C4-2B (cell line): ENCODE measurements at regions not wholly inside any gene's neighbourhood (a gene's known extent, or its start where the extent isn't known, plus 50 kb on each side); places are given as distances from the start of the nearest gene placed in this dataset.

ENCODE experiments used
- H3K27ac ChIP-seq: fragments of 450-650 bp; 2 replicates; pipeline ENCODE4 v1.5.1; 2017
- ZFX ChIP-seq: fragments of 450-650 bp; IDR thresholded peaks from 2 replicates; pipeline ENCODE4 v1.6.1; 2017
- TF ChIP-seq, protein P1 (sequence below): fragments of 450-650 bp; conservative IDR thresholded peaks from 2 replicates; pipeline ENCODE4 v1.5.1; 2017; ENCODE audit warnings: mild to moderate bottlenecking

GRCh38 chr3:65112751-65113300 is 425.0 kb upstream of the ADAMTS9 start:
- H3K27ac ChIP-seq, result no peak overlapping the region
- TF ChIP-seq ZFX, result no peak
- TF ChIP-seq, protein P1, sequence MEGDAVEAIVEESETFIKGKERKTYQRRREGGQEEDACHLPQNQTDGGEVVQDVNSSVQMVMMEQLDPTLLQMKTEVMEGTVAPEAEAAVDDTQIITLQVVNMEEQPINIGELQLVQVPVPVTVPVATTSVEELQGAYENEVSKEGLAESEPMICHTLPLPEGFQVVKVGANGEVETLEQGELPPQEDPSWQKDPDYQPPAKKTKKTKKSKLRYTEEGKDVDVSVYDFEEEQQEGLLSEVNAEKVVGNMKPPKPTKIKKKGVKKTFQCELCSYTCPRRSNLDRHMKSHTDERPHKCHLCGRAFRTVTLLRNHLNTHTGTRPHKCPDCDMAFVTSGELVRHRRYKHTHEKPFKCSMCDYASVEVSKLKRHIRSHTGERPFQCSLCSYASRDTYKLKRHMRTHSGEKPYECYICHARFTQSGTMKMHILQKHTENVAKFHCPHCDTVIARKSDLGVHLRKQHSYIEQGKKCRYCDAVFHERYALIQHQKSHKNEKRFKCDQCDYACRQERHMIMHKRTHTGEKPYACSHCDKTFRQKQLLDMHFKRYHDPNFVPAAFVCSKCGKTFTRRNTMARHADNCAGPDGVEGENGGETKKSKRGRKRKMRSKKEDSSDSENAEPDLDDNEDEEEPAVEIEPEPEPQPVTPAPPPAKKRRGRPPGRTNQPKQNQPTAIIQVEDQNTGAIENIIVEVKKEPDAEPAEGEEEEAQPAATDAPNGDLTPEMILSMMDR, result no peak

DNA sequence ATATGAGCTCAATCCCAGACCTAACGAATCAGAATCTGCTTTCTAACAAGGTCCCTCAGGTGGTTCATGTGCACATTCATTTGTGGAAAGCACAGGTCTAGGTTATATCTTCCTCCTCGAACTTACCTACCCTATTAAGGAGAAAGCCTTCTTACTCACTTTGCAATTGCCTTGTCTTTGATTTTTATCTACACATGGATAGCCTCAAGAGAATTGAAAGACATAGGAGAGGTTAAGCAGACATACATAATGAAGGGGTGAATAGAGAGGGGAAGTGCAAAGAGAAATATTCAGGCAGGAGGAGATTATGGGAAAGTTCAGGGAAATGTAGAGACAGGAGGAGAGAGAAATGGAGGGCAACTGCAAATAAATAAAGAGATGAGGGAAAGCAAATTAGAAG is 422.9 kb upstream of the ADAMTS9 start:
- no peak overlapping the region for H3K27ac ChIP-seq
- TF ChIP-seq ZFX, result no peak
- TF ChIP-seq, protein P1, result no peak

DNA sequence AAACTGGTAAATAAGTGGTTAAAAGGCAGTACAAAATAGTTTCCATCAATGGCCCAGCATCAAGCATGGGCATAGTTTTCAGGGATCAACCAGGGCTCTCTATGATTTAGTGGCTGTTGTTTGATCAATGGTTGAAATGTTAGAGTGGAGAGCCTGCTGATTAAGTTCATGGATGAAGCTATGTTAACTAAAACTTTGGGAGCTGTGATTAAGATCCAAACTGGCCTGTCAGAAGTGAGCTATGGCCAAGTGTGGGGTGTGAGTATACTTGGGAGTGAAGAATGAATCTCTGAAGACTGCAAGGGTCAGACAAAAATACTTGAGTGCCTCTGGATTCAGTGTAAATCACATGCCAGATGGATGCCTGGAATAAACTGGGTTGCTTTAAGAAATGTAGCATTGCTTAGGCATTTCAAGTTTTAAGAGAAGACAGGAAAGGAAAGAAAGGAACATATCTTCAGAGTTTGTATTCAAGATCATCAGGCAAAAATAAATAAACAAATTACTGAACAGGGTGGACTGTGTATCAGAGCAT is 422.2 kb upstream of the ADAMTS9 start:
- TF ChIP-seq ZFX, result no peak
- TF ChIP-seq, protein P1, result no peak

DNA sequence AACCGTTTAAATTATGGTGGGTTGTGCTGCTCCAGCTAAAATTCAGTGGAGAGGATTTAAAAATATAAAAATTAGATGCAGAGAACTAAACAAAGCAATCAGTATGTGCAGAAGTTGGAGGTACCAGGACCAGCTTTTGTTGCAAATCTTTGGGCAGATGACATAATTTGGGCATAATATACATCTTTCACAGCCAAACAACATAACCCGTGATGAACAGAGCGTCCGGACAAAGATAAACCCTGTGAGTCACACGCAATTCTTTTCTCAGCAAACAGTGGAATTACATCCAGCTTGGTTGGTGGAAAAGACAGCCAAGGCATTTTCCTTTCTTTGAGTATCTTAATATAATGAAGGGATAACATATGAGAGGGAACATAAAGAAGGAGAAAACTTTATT is 419.4 kb upstream of the ADAMTS9 start:
- TF ChIP-seq, protein P1, result no peak
- TF ChIP-seq ZFX, result no peak
- no peak overlapping the region for H3K27ac ChIP-seq

More for the DNA sequence above, 422.2 kb upstream of the ADAMTS9 start:
- no peak overlapping the region for H3K27ac ChIP-seq

DNA sequence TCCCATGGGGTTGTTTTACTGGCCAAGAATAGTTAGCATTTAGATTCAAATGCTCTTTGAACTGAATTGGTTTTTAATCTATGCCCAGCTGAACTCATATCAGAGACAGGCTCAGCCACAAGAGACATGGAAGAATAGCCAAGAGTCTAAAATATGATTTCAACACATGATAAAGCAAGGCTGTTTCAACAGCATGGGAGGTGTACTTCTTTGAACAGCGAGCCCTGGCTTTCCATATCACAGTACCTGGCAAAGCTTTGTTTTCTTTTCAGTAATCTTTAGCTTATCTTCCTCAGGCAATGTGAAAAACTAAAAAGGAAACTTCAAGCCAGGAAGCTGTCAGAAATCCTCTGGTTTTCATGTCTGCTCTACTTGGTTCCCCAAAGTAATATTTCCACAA is 413.6 kb upstream of the ADAMTS9 start:
- H3K27ac ChIP-seq, result no peak overlapping the region
- TF ChIP-seq, protein P1, result no peak
- no peak for TF ChIP-seq ZFX

GRCh38 chr3:65098400-65098799 is 410.6 kb upstream of the ADAMTS9 start:
- no peak overlapping the region for H3K27ac ChIP-seq
- TF ChIP-seq, protein P1, result no peak
- no peak for TF ChIP-seq ZFX

DNA sequence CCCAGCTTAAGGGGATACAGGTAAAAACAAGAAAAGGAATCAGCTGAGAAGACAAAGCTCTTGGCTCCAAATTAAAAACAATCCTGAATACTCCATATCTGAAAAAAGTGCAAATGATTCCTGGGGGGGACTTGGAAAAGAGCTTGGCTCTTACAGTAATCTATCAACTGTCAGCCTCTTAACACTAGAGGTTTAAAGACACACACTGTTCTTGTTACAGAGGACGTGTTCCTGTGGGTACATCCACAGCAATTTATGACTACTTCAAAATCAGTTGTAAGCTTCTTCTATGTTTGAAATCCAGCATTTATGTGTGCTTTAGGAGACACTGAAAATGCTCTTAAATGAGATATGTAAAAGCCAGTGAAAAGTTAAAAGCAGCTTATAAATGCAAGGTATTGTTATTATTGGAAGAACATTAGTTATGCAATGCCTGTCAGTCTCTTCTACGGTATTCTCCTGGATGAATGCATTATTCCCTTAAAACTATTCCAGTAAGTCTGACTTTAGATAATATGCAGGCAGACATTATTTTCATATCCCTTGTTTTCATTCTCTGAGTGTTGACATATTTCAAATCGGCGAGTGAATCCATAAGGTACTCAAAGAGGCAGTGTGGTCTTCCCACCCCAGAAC is 408.4 kb upstream of the ADAMTS9 start:
- TF ChIP-seq, protein P1, result no peak
- TF ChIP-seq ZFX, result no peak
- no peak overlapping the region for H3K27ac ChIP-seq
